ENCODE measurements at regions not wholly inside any gene's neighbourhood (a gene's known extent, or its start where the extent isn't known, plus 50 kb on each side); places are given as distances from the start of the nearest gene placed in this dataset.

- no peaks in the 10 kb centered on the region for H3K4me1 ChIP-seq
- TF ChIP-seq POLR2AphosphoS5 (IDR thresholded peaks at IDR 0.05) (no peak), POLR2A (IDR thresholded peaks at IDR 0.05) (no peak), CTCF (IDR thresholded peaks at IDR 0.05) (no peak)
- no peak for DNase-seq (ENCODE audit: low spot score in 2 of 2)
- intact Hi-C loops (cut with DNase I; ENCODE audit: low total_unique reads): no loop called here
- H3K9me3 ChIP-seq: no peaks in the 10 kb centered on the region
- H3K27ac ChIP-seq: no peak overlapping the region
- no peaks in the 10 kb centered on the region for H3K27me3 ChIP-seq
- no peak overlapping the region for H3K4me3 ChIP-seq
- H3K36me3 ChIP-seq: no peaks in the 10 kb centered on the region
Measured at GRCh38 chr7:25966469-25966868, 185.5 kb upstream of the NFE2L3 start.

GRCh38 chr7:25967278-25968204 is 184.5 kb upstream of the NFE2L3 start:
- H3K27ac ChIP-seq: no peak overlapping the region
- no peaks in the 10 kb centered on the region for H3K27me3 ChIP-seq
- no peaks in the 10 kb centered on the region for H3K9me3 ChIP-seq
- TF ChIP-seq POLR2AphosphoS5 (IDR thresholded peaks at IDR 0.05) (no peak), POLR2A (IDR thresholded peaks at IDR 0.05) (no peak), CTCF (IDR thresholded peaks at IDR 0.05) (no peak)
- H3K4me1 ChIP-seq: no peaks in the 10 kb centered on the region
- H3K36me3 ChIP-seq: no peaks in the 10 kb centered on the region
- intact Hi-C loops (cut with DNase I; ENCODE audit: low total_unique reads): no loop called here
- no peak for DNase-seq (ENCODE audit: low spot score in 2 of 2)
- H3K4me3 ChIP-seq: no peak overlapping the region

- Histone ChIP-seq H3K9me3 (no peaks in the 10 kb centered on the region), H3K27ac (no peak overlapping the region), H3K27me3 (no peaks in the 10 kb centered on the region), H3K36me3 (no peaks in the 10 kb centered on the region), H3K4me1 (no peaks in the 10 kb centered on the region), H3K4me3 (no peak overlapping the region)
- TF ChIP-seq CTCF (IDR thresholded peaks at IDR 0.05) (no peak), POLR2A (IDR thresholded peaks at IDR 0.05) (no peak), POLR2AphosphoS5 (IDR thresholded peaks at IDR 0.05) (no peak)
- intact Hi-C loops (cut with DNase I; ENCODE audit: low total_unique reads): no loop called here
- DNase-seq (ENCODE audit: low spot score in 2 of 2): no peak
Measured at GRCh38 chr7:25968205-25968993, 183.6 kb upstream of the NFE2L3 start.

GRCh38 chr7:25970356-25970755 is 181.6 kb upstream of the NFE2L3 start:
- intact Hi-C loops (cut with DNase I; ENCODE audit: low total_unique reads): no loop called here

More at GRCh38 chr7:25970356-25970755, 181.6 kb upstream of the NFE2L3 start:
- H3K4me1 ChIP-seq: no peaks in the 10 kb centered on the region
- H3K4me3 ChIP-seq: no peak overlapping the region
- no peaks in the 10 kb centered on the region for H3K36me3 ChIP-seq
- no peaks in the 10 kb centered on the region for H3K27me3 ChIP-seq
- TF ChIP-seq CTCF (IDR thresholded peaks at IDR 0.05): no peak
- TF ChIP-seq POLR2A (IDR thresholded peaks at IDR 0.05): no peak
- no peak for TF ChIP-seq POLR2AphosphoS5 (IDR thresholded peaks at IDR 0.05)
- DNase-seq (ENCODE audit: low spot score in 2 of 2): no peak
- no peaks in the 10 kb centered on the region for H3K9me3 ChIP-seq
- H3K27ac ChIP-seq: no peak overlapping the region

All from breast epithelium (tissue), 4 donors.